SK-N-SH (cell line): ENCODE measurements at regions not wholly inside any gene's neighbourhood (a gene's known extent, or its start where the extent isn't known, plus 50 kb on each side); places are given as distances from the start of the nearest gene placed in this dataset.

Experiments used
- CHD2 ChIP-seq: fragments of 150-350 bp; IDR thresholded peaks from 2 replicates; pipeline ENCODE4 v1.6.1; 2018; ENCODE audit warnings: low read length; ENCODE audit not compliant: partially characterized antibody
- EP300 ChIP-seq, 2 experiments: IDR thresholded peaks; 2 replicates each; pipeline versions ENCODE4 v1.4.0 to v1.6.1; 2012; ENCODE audit warnings: borderline replicate concordance in 1 of 2, low read depth in 1 of 2, low read length in 1 of 2
- EZH2phosphoT487 ChIP-seq: fragments of 200-600 bp; sonication (generic); IDR thresholded peaks from 2 replicates; pipeline ENCODE4 v1.6.1; 2017; ENCODE audit warnings: low read depth, mixed run types, mild to moderate bottlenecking, antibody characterized with exemption, moderate library complexity, borderline replicate concordance
- GABPA ChIP-seq: IDR thresholded peaks from 2 replicates; pipeline ENCODE4 v1.4.0; 2012; ENCODE audit warnings: low read depth, mild to moderate bottlenecking
- JUND ChIP-seq: IDR thresholded peaks from 2 replicates; pipeline ENCODE4 v1.4.0; 2012
- MXI1 ChIP-seq: IDR thresholded peaks from 2 replicates; pipeline ENCODE4 v1.6.1; 2012; ENCODE audit warnings: mild to moderate bottlenecking, low read depth, low read length, improper control_type of control experiment
- POLR2AphosphoS5 ChIP-seq: IDR thresholded peaks from 2 replicates; pipeline ENCODE4 v1.6.1; 2012; ENCODE audit warnings: low read depth, low read length
- RCOR1 ChIP-seq: fragments of 150-350 bp; IDR thresholded peaks from 2 replicates; pipeline ENCODE4 v1.6.1; 2017; ENCODE audit warnings: antibody characterized with exemption, low read length
- TF ChIP-seq, protein P1 (sequence below): IDR thresholded peaks from 2 replicates; pipeline ENCODE4 v1.4.0; 2012; ENCODE audit warnings: low read depth, borderline replicate concordance
- TF ChIP-seq, protein P2 (sequence below): fragments of 200-600 bp; sonication (generic); IDR thresholded peaks from 2 replicates; pipeline ENCODE4 v1.6.1; 2017; ENCODE audit warnings: antibody characterized with exemption, mild to moderate bottlenecking, moderate library complexity
- TF ChIP-seq, protein P3 (sequence below): IDR thresholded peaks from 2 replicates; pipeline ENCODE4 v1.4.0; 2012; ENCODE audit warnings: low read depth
- TF ChIP-seq, protein P4 (sequence below): IDR thresholded peaks from 2 replicates; pipeline ENCODE4 v1.6.1; 2012; ENCODE audit warnings: mild to moderate bottlenecking, low read depth, low read length, moderate library complexity
- TF ChIP-seq, protein P5 (sequence below): IDR thresholded peaks from 2 replicates; pipeline ENCODE4 v1.4.0; 2012; ENCODE audit warnings: low read depth, borderline replicate concordance

DNA sequence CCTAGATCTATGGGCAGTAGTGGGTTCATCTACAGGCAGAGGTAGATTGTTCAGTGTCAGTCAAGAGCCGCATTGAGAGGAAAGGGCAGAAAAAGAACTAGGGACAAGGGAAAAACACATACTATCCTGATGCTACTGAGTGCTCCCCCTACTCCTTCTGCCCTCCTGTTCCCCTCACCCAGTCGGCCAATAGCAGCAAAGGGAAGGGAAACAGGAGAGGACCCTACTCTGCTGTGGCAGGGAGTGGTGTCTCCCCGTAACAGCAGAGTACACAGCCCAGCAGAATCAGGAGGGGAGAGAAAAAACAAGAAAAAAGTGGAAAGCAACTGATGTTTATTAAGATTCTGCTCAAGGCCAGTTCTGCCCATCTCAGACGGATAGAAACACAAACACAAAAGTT, 136.1 kb upstream of the CCDC150 start:
- TF ChIP-seq, protein P1, sequence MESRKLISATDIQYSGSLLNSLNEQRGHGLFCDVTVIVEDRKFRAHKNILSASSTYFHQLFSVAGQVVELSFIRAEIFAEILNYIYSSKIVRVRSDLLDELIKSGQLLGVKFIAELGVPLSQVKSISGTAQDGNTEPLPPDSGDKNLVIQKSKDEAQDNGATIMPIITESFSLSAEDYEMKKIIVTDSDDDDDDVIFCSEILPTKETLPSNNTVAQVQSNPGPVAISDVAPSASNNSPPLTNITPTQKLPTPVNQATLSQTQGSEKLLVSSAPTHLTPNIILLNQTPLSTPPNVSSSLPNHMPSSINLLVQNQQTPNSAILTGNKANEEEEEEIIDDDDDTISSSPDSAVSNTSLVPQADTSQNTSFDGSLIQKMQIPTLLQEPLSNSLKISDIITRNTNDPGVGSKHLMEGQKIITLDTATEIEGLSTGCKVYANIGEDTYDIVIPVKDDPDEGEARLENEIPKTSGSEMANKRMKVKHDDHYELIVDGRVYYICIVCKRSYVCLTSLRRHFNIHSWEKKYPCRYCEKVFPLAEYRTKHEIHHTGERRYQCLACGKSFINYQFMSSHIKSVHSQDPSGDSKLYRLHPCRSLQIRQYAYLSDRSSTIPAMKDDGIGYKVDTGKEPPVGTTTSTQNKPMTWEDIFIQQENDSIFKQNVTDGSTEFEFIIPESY: no peak
- TF ChIP-seq, protein P2, sequence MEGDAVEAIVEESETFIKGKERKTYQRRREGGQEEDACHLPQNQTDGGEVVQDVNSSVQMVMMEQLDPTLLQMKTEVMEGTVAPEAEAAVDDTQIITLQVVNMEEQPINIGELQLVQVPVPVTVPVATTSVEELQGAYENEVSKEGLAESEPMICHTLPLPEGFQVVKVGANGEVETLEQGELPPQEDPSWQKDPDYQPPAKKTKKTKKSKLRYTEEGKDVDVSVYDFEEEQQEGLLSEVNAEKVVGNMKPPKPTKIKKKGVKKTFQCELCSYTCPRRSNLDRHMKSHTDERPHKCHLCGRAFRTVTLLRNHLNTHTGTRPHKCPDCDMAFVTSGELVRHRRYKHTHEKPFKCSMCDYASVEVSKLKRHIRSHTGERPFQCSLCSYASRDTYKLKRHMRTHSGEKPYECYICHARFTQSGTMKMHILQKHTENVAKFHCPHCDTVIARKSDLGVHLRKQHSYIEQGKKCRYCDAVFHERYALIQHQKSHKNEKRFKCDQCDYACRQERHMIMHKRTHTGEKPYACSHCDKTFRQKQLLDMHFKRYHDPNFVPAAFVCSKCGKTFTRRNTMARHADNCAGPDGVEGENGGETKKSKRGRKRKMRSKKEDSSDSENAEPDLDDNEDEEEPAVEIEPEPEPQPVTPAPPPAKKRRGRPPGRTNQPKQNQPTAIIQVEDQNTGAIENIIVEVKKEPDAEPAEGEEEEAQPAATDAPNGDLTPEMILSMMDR: no peak
- TF ChIP-seq EP300 (IDR thresholded peaks at IDR 0.05; ENCODE audit: borderline replicate concordance in 1 of 2, low read depth in 1 of 2, low read length in 1 of 2) (no peak), GABPA (no peak), JUND (no peak), MXI1 (no peak), POLR2AphosphoS5 (no peak), EZH2phosphoT487 (no peak), CHD2 (no peak), RCOR1 (no peak)
- TF ChIP-seq, protein P3, sequence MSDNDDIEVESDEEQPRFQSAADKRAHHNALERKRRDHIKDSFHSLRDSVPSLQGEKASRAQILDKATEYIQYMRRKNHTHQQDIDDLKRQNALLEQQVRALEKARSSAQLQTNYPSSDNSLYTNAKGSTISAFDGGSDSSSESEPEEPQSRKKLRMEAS: no peak
- TF ChIP-seq, protein P4, sequence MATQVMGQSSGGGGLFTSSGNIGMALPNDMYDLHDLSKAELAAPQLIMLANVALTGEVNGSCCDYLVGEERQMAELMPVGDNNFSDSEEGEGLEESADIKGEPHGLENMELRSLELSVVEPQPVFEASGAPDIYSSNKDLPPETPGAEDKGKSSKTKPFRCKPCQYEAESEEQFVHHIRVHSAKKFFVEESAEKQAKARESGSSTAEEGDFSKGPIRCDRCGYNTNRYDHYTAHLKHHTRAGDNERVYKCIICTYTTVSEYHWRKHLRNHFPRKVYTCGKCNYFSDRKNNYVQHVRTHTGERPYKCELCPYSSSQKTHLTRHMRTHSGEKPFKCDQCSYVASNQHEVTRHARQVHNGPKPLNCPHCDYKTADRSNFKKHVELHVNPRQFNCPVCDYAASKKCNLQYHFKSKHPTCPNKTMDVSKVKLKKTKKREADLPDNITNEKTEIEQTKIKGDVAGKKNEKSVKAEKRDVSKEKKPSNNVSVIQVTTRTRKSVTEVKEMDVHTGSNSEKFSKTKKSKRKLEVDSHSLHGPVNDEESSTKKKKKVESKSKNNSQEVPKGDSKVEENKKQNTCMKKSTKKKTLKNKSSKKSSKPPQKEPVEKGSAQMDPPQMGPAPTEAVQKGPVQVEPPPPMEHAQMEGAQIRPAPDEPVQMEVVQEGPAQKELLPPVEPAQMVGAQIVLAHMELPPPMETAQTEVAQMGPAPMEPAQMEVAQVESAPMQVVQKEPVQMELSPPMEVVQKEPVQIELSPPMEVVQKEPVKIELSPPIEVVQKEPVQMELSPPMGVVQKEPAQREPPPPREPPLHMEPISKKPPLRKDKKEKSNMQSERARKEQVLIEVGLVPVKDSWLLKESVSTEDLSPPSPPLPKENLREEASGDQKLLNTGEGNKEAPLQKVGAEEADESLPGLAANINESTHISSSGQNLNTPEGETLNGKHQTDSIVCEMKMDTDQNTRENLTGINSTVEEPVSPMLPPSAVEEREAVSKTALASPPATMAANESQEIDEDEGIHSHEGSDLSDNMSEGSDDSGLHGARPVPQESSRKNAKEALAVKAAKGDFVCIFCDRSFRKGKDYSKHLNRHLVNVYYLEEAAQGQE: no peak
- TF ChIP-seq, protein P5, sequence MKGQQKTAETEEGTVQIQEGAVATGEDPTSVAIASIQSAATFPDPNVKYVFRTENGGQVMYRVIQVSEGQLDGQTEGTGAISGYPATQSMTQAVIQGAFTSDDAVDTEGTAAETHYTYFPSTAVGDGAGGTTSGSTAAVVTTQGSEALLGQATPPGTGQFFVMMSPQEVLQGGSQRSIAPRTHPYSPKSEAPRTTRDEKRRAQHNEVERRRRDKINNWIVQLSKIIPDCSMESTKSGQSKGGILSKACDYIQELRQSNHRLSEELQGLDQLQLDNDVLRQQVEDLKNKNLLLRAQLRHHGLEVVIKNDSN: no peak
